Mammary epithelial cell (primary cell): ENCODE measurements at regions not wholly inside any gene's neighbourhood (a gene's known extent, or its start where the extent isn't known, plus 50 kb on each side); places are given as distances from the start of the nearest gene placed in this dataset.

Source experiments
- EZH2 ChIP-seq: IDR thresholded peaks from 2 replicates; pipeline ENCODE4 v1.6.1; 2012; ENCODE audit warnings: low read length, inconsistent platforms, borderline replicate concordance
- TF ChIP-seq, protein P1 (sequence below), 2 donors: IDR thresholded peaks in 1 of 2; conservative IDR thresholded peaks in 1 of 2; 2 replicates each; pipeline ENCODE4 v1.5.1; 2011 to 2012; ENCODE audit warnings: inconsistent platforms in 2 of 2, low read length in 2 of 2, mild to moderate bottlenecking in 2 of 2, control low read depth in 1 of 2, low read depth in 1 of 2; ENCODE audit not compliant: insufficient read depth in 1 of 2; ENCODE audit errors: extremely low read depth in 1 of 2

GRCh38 chr4:109378076-109378475 lies 55.5 kb upstream of the SEC24B start:
- TF ChIP-seq, protein P1, sequence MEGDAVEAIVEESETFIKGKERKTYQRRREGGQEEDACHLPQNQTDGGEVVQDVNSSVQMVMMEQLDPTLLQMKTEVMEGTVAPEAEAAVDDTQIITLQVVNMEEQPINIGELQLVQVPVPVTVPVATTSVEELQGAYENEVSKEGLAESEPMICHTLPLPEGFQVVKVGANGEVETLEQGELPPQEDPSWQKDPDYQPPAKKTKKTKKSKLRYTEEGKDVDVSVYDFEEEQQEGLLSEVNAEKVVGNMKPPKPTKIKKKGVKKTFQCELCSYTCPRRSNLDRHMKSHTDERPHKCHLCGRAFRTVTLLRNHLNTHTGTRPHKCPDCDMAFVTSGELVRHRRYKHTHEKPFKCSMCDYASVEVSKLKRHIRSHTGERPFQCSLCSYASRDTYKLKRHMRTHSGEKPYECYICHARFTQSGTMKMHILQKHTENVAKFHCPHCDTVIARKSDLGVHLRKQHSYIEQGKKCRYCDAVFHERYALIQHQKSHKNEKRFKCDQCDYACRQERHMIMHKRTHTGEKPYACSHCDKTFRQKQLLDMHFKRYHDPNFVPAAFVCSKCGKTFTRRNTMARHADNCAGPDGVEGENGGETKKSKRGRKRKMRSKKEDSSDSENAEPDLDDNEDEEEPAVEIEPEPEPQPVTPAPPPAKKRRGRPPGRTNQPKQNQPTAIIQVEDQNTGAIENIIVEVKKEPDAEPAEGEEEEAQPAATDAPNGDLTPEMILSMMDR (conservative IDR thresholded peaks at IDR 0.05 in 1 of 2, IDR thresholded peaks at IDR 0.05 in 1 of 2; ENCODE audit: extremely low read depth in 1 of 2, insufficient read depth in 1 of 2, low read depth in 1 of 2, low read length in 2 of 2) = no peak
- TF ChIP-seq EZH2 = no peak
